ENCODE measurements at regions not wholly inside any gene's neighbourhood (a gene's known extent, or its start where the extent isn't known, plus 50 kb on each side); places are given as distances from the start of the nearest gene placed in this dataset.
"Not testable (repeated sequence)": the region's sequence is repeated elsewhere in the genome, so short reads cannot be mapped to it uniquely, and the experiment has no call there.

GRCh38 chr12:75658901-75659823 lies 147.8 kb upstream of the KRR1 start:
- no peaks in the 10 kb centered on the region for H3K36me3 Mint-ChIP-seq
- Histone ChIP-seq H3K27ac (ENCODE audit: low read depth, low read length) (no peak overlapping the region), H3K36me3 (ENCODE audit: insufficient read depth, low read length) (no peaks in the 10 kb centered on the region), H3K4me1 (ENCODE audit: insufficient read depth, low read length) (peaks cover 9% of the 10 kb centered on the region), H3K9me3 (ENCODE audit: control insufficient read depth in 1 of 2, low read length in 2 of 2) (no peaks in the 10 kb centered on the region), H3K27me3 (ENCODE audit: insufficient read depth, low read length) (no peaks in the 10 kb centered on the region), H3K4me3 (ENCODE audit: low read length in 2 of 2) (no peak overlapping the region)
- intact Hi-C loops (cut with micrococcal nuclease) = no loop called here
- no peaks in the 10 kb centered on the region for H3K27me3 Mint-ChIP-seq
- ChIA-PET CTCF (ENCODE audit: partially characterized antibody) (no interaction called here), POLR2A (ENCODE audit: partially characterized antibody) (no interaction called here)
- no peaks in the 10 kb centered on the region for H3K9me3 Mint-ChIP-seq
- H3K27ac Mint-ChIP-seq = no peak overlapping the region
- DNase-seq = no peak
- H3K4me3 Mint-ChIP-seq = peak overlapping the region in 2 of 8 donors; percentile 7 to 13
- peaks cover 6 to 15% (median 10%) of the 10 kb centered on the region in 4 donors for H3K4me1 Mint-ChIP-seq

- H3K27ac Mint-ChIP-seq = no peak overlapping the region
- no peaks in the 10 kb centered on the region for H3K9me3 Mint-ChIP-seq
- CTCF ChIA-PET (ENCODE audit: partially characterized antibody) = no interaction called here
- Histone ChIP-seq H3K4me3 (ENCODE audit: low read length in 2 of 2) (no peak overlapping the region), H3K9me3 (ENCODE audit: control insufficient read depth in 1 of 2, low read length in 2 of 2) (no peaks in the 10 kb centered on the region), H3K4me1 (ENCODE audit: insufficient read depth, low read length) (peaks cover 9% of the 10 kb centered on the region), H3K27me3 (ENCODE audit: insufficient read depth, low read length) (no peaks in the 10 kb centered on the region), H3K36me3 (ENCODE audit: insufficient read depth, low read length) (no peaks in the 10 kb centered on the region), H3K27ac (ENCODE audit: low read depth, low read length) (no peak overlapping the region)
- DNase-seq = no peak
- no peaks in the 10 kb centered on the region for H3K27me3 Mint-ChIP-seq
- no peaks in the 10 kb centered on the region for H3K36me3 Mint-ChIP-seq
- POLR2A ChIA-PET (ENCODE audit: partially characterized antibody) = no interaction called here
- peaks cover 6 to 15% (median 10%) of the 10 kb centered on the region in 4 donors for H3K4me1 Mint-ChIP-seq
- intact Hi-C loops (cut with micrococcal nuclease) = no loop called here
- no peak overlapping the region for H3K4me3 Mint-ChIP-seq
Observed at GRCh38 chr12:75658286-75658685, 146.9 kb upstream of the KRR1 start.

- Histone ChIP-seq H3K4me1 (ENCODE audit: insufficient read depth, low read length) (peaks cover 9% of the 10 kb centered on the region), H3K36me3 (ENCODE audit: insufficient read depth, low read length) (no peaks in the 10 kb centered on the region), H3K27ac (ENCODE audit: low read depth, low read length) (no peak overlapping the region), H3K4me3 (ENCODE audit: low read length in 2 of 2) (no peak overlapping the region), H3K27me3 (ENCODE audit: insufficient read depth, low read length) (no peaks in the 10 kb centered on the region), H3K9me3 (ENCODE audit: control insufficient read depth in 1 of 2, low read length in 2 of 2) (no peaks in the 10 kb centered on the region)
- no peak overlapping the region for H3K4me3 Mint-ChIP-seq
- DNase-seq = no peak
- intact Hi-C loops (cut with micrococcal nuclease) = no loop called here
- H3K4me1 Mint-ChIP-seq = peaks cover 6 to 15% (median 10%) of the 10 kb centered on the region in 4 donors
- no peaks in the 10 kb centered on the region for H3K36me3 Mint-ChIP-seq
- H3K27me3 Mint-ChIP-seq = no peaks in the 10 kb centered on the region
- CTCF ChIA-PET (ENCODE audit: partially characterized antibody) = no interaction called here
- peak overlapping the region in 1 of 7 donors; percentile 38 for H3K27ac Mint-ChIP-seq
- H3K9me3 Mint-ChIP-seq = no peaks in the 10 kb centered on the region
- POLR2A ChIA-PET (ENCODE audit: partially characterized antibody) = no interaction called here
Observed at GRCh38 chr12:75657831-75658230, 146.4 kb upstream of the KRR1 start.

GRCh38 chr12:75657354-75657753 lies 145.9 kb upstream of the KRR1 start:
- H3K4me1 ChIP-seq (ENCODE audit: insufficient read depth, low read length); H3K36me3 Mint-ChIP-seq; H3K9me3 ChIP-seq (ENCODE audit: control insufficient read depth in 1 of 2, low read length in 2 of 2); CTCF ChIA-PET (ENCODE audit: partially characterized antibody); H3K4me3 Mint-ChIP-seq; POLR2A ChIA-PET (ENCODE audit: partially characterized antibody); H3K9me3 Mint-ChIP-seq; H3K27ac Mint-ChIP-seq; H3K27ac ChIP-seq (ENCODE audit: low read depth, low read length); H3K27me3 ChIP-seq (ENCODE audit: insufficient read depth, low read length); H3K27me3 Mint-ChIP-seq; H3K4me3 ChIP-seq (ENCODE audit: low read length in 2 of 2); intact Hi-C loops (cut with micrococcal nuclease); DNase-seq; H3K36me3 ChIP-seq (ENCODE audit: insufficient read depth, low read length): not testable (repeated sequence)
- peaks cover 6 to 15% (median 10%) of the 10 kb centered on the region in 4 donors for H3K4me1 Mint-ChIP-seq

- no peaks in the 10 kb centered on the region for H3K36me3 Mint-ChIP-seq
- ChIA-PET POLR2A (ENCODE audit: partially characterized antibody) (no interaction called here), CTCF (ENCODE audit: partially characterized antibody) (no interaction called here)
- H3K27me3 Mint-ChIP-seq = no peaks in the 10 kb centered on the region
- no peak overlapping the region for H3K4me3 Mint-ChIP-seq
- intact Hi-C loops (cut with micrococcal nuclease) = no loop called here
- Histone ChIP-seq H3K9me3 (ENCODE audit: control insufficient read depth in 1 of 2, low read length in 2 of 2) (no peaks in the 10 kb centered on the region), H3K27me3 (ENCODE audit: insufficient read depth, low read length) (no peaks in the 10 kb centered on the region), H3K27ac (ENCODE audit: low read depth, low read length) (no peak overlapping the region), H3K4me3 (ENCODE audit: low read length in 2 of 2) (no peak overlapping the region), H3K36me3 (ENCODE audit: insufficient read depth, low read length) (no peaks in the 10 kb centered on the region), H3K4me1 (ENCODE audit: insufficient read depth, low read length) (peaks cover 9% of the 10 kb centered on the region)
- no peaks in the 10 kb centered on the region for H3K9me3 Mint-ChIP-seq
- peaks cover 6 to 15% (median 10%) of the 10 kb centered on the region in 4 donors for H3K4me1 Mint-ChIP-seq
- no peak for DNase-seq
- H3K27ac Mint-ChIP-seq = no peak overlapping the region
Observed at GRCh38 chr12:75656648-75657047, 145.2 kb upstream of the KRR1 start.

GRCh38 chr12:75656210-75656609 lies 144.8 kb upstream of the KRR1 start:
- CTCF ChIA-PET (ENCODE audit: partially characterized antibody) = no interaction called here
- H3K4me1 ChIP-seq (ENCODE audit: insufficient read depth, low read length) = peaks cover 9% of the 10 kb centered on the region

GRCh38 chr12:75655315-75655806 lies 144.0 kb upstream of the KRR1 start:
- DNase-seq = no peak
- peak overlapping the region in 3 of 7 donors; percentile 3 to 49 (median 5) for H3K27ac Mint-ChIP-seq

More at GRCh38 chr12:75656210-75656609, 144.8 kb upstream of the KRR1 start:
- DNase-seq = no peak
- H3K4me3 ChIP-seq (ENCODE audit: low read length in 2 of 2) = no peak overlapping the region
- Mint-ChIP-seq H3K36me3 (no peaks in the 10 kb centered on the region), H3K4me1 (peaks cover 6 to 15% (median 10%) of the 10 kb centered on the region in 4 donors), H3K27me3 (no peaks in the 10 kb centered on the region), H3K4me3 (no peak overlapping the region), H3K27ac (no peak overlapping the region), H3K9me3 (no peaks in the 10 kb centered on the region)
- intact Hi-C loops (cut with micrococcal nuclease) = no loop called here
- no peaks in the 10 kb centered on the region for H3K36me3 ChIP-seq (ENCODE audit: insufficient read depth, low read length)
- H3K9me3 ChIP-seq (ENCODE audit: control insufficient read depth in 1 of 2, low read length in 2 of 2) = no peaks in the 10 kb centered on the region
- POLR2A ChIA-PET (ENCODE audit: partially characterized antibody) = no interaction called here
- no peak overlapping the region for H3K27ac ChIP-seq (ENCODE audit: low read depth, low read length)
- no peaks in the 10 kb centered on the region for H3K27me3 ChIP-seq (ENCODE audit: insufficient read depth, low read length)

More at GRCh38 chr12:75655315-75655806, 144.0 kb upstream of the KRR1 start:
- ChIA-PET CTCF (ENCODE audit: partially characterized antibody) (no interaction called here), POLR2A (ENCODE audit: partially characterized antibody) (no interaction called here)
- no peaks in the 10 kb centered on the region for H3K9me3 Mint-ChIP-seq
- H3K4me1 Mint-ChIP-seq = peaks cover 6 to 15% (median 10%) of the 10 kb centered on the region in 4 donors
- Histone ChIP-seq H3K9me3 (ENCODE audit: control insufficient read depth in 1 of 2, low read length in 2 of 2) (no peaks in the 10 kb centered on the region), H3K27me3 (ENCODE audit: insufficient read depth, low read length) (no peaks in the 10 kb centered on the region), H3K4me1 (ENCODE audit: insufficient read depth, low read length) (peaks cover 9% of the 10 kb centered on the region), H3K36me3 (ENCODE audit: insufficient read depth, low read length) (no peaks in the 10 kb centered on the region), H3K27ac (ENCODE audit: low read depth, low read length) (no peak overlapping the region), H3K4me3 (ENCODE audit: low read length in 2 of 2) (no peak overlapping the region)
- H3K27me3 Mint-ChIP-seq = no peaks in the 10 kb centered on the region
- intact Hi-C loops (cut with micrococcal nuclease) = no loop called here
- H3K4me3 Mint-ChIP-seq = no peak overlapping the region
- no peaks in the 10 kb centered on the region for H3K36me3 Mint-ChIP-seq
